MV-4-11 (cell line): ENCODE measurements at regions not wholly inside any gene's neighbourhood (a gene's known extent, or its start where the extent isn't known, plus 50 kb on each side); places are given as distances from the start of the nearest gene placed in this dataset.
A peak's percentile ranks its signal among the peaks of the same experiment; 100 is the strongest.

Experiments used
- DNase-seq: peaks from one replicate; lab custom pipeline; 2025; lab: John Stamatoyannopoulos, UW

GRCh38 chr13:93140912-93141311, 85.7 kb upstream of the GPC6 start:
- DNase-seq = no peak

DNA sequence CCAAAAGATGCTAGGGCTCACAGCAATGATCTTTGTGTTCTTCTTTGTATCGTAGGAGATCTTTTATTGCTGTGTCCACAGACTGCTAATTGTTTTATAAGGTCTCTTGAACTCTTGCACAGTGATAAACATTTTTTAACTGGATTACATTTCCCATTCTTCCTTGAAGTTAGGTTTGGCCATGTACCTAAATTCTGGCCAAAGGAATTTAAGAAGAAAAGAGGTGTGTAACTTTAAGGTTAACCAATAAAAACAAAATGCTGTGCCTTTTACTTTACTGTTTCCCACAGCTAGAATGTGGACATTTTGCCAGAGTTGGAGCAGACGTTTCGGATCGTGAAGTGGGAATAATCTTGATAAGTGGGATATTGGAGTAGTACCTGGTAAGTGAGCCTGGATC, 82.6 kb upstream of the GPC6 start:
- DNase-seq = no peak

DNA sequence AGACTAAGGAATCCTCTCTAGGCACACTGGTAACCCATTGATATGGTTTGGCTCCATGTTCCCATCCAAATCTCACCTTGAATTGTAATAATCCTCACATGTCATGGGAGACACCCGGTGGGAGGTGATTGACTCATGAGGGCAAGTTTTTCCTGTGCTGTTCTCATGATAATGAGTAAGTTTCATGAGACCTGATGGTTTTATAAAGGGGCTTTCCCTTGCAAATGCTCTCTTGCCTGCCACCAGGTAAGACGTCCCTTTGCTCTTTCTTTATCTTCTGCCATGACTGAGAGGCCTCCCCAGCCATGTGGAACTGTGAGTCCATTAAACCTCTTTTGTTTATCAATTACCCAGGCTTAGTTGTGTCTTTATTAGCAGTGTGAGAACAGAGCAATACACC, 81.4 kb upstream of the GPC6 start:
- DNase-seq = no peak

DNA sequence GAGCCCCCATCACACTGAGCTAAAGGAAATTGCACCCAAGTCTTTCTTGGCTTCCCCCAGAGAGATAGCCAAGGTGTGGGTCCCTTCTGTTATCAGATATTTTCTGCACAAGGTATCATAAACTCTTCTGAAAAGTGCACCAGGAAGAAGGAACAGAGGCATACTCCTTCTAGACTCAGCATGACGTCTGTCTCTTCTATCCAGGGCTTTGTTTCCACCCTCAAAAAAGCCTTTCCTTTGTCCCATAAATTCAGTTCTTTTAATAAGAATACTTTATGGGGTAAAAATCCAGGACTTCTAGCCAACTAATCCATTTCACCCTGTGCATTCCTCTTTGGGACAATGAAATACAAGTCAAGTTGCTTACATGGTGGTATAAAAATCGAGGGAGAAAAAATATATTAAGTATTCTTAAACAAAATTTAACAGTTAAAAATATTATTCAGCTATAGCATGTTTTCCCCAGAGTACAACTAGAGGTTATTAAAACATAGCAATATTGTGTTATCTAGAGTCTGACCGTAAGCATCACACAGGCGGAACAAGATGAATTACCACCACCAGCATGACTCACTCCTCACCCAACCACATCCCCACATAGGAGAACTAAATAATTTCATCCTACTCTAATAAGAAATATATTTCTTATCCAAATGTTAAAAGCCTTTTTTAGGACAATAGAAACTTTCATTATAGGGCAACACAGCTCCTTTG, 79.9 kb upstream of the GPC6 start:
- peak; percentile 0 for DNase-seq

DNA sequence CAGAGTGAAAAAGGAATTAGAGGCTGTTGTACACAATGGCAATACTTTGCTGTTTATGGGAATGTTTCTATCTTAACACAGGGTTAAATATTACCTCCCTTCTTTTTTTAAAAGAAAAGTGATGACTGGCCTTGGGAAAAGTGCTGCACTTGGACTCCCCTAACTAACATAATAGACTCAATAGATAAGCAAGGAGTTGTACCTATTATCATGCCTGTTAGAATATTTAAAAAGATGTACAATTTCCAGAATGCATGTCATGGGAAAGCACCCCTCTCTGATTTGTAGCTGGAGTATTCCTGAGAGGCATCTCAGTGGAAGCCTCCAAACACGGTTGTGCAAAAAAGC, 79.3 kb upstream of the GPC6 start:
- DNase-seq = no peak

DNA sequence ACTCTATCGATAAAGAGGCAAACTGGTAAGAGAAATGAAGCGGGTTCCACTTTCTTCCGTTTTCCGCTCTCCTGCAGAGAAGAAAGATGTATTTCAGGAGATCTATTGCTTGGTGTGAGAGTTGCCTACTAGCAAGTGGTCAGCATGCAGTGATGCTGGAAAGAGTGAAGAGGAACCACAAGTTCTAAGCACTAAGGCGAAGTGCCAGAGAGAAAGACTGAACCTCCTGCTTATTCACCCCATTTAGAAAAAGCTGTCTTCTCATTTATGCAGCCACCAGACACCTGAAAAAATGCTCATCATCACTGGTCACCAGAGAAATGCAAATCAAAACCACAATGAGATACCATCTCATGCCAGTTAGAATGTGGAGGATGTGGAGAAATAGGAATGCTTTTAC, 78.7 kb upstream of the GPC6 start:
- no peak for DNase-seq

GRCh38 chr13:93151277-93151676, 75.3 kb upstream of the GPC6 start:
- peak; percentile 71 for DNase-seq

DNA sequence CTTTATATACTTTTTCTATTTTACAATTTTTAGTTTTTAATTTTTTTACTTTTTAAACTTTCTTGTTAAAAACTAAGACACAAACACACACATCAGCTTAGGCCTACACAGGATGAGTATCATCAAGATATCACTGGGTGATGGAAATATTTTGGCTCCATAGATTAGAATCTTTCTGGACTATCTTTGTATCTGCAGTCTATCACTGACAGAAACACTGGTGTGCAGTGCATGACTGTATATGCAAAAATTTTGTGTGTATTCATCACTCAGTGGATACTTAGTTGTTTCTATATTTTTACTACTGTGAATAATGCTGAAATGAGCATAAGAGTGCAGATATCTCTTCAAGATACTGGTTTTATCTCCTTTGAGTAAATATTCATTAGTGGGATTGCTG, 68.0 kb upstream of the GPC6 start:
- DNase-seq = no peak

- no peak for DNase-seq
Measured at GRCh38 chr13:93169980-93170379, 56.6 kb upstream of the GPC6 start.

DNA sequence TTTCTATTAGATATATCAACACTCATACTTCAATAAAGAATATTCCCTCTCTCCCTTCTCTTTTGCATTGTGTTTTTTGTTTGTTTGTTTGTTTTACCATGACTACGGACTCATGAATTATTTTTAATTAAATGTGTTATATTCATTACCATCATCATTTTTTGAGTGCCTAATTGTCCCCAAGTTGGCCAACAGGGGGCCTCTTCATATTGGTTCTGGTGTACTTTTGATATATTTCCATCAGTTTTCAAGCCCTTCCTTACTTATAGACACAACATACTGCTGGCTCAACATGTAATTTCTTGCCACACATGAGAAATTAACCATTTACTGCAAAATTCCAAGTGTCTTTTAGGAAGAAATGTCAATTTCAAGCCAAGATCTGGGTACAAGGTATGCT, 54.5 kb upstream of the GPC6 start:
- DNase-seq = no peak

- DNase-seq = no peak
Measured at GRCh38 chr13:93173654-93174053, 53.0 kb upstream of the GPC6 start.

DNA sequence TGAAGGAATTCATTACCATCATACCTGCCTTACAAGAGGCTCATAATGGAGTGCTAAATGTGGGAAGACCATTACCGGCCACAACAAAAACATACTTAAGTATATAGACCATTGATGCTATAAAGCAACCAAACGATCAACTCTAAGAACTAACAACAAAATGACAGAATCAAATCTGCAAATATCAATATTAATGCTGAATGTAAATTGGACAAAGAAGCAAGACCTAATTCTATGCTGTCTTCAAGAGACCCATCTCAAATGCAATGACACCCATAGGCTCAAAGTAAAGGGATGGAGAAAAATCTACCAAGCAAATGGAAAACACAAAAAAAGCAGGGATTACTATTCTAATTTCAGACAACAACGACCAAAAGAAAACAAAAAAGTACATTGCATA, 52.3 kb upstream of the GPC6 start:
- DNase-seq = no peak
